ENCODE measurements at regions not wholly inside any gene's neighbourhood (a gene's known extent, or its start where the extent isn't known, plus 50 kb on each side); places are given as distances from the start of the nearest gene placed in this dataset.

DNA sequence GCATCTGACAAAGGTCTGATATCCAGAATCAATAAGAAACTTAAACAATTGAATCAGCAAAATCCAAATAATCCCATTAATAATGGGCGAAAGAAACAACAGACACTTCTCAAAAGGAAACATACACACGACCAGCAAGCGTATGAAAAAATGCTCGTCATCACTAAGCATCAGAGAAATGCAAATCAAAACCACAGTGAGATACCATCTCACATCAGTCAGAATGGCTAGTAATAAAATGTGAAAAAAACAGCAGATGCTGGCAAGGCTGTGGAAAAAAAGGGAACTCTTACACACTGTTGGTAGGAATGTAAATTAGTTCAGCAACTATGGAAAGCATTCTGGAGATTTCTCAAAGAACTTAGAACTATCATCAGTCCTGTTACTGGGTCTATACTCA, 496.7 kb downstream of the SH2D4B start:
- ChIA-PET POLR2A (no interaction called here), CTCF (no interaction called here)
- DNase-seq (no peak), ATAC-seq (ENCODE audit: low read depth) (no peak)
- Histone ChIP-seq H3K4me2 (replicated peaks; ENCODE audit: low read depth, low read length, poor library complexity, severe bottlenecking) (no peak overlapping the region), H3K4me1 (ENCODE audit: control insufficient read depth in 2 of 2, insufficient read depth in 2 of 2, low read length in 2 of 2) (no peaks in the 10 kb centered on the region), H3K9me3 (ENCODE audit: control extremely low read depth in 1 of 3, control insufficient read depth in 2 of 3, insufficient read depth in 1 of 3, low read length in 2 of 3) (peaks cover 0 to 3% (median 0%) of the 10 kb centered on the region in 3 donors), H3K79me2 (ENCODE audit: control insufficient read depth, insufficient read depth, low read length) (no peaks in the 10 kb centered on the region), H3K9ac (ENCODE audit: low read length) (no peak overlapping the region), H2AFZ (ENCODE audit: insufficient read depth, low read depth, low read length, poor library complexity, severe bottlenecking) (no peak overlapping the region), H3K27me3 (replicated peaks in 1 of 4; ENCODE audit: control extremely low read depth in 1 of 4, control insufficient read depth in 3 of 4, insufficient read depth in 4 of 4, low read length in 3 of 4) (no peaks in the 10 kb centered on the region), H3K36me3 (replicated peaks in 1 of 2; ENCODE audit: control extremely low read depth in 1 of 2, control insufficient read depth in 1 of 2, extremely low read depth in 1 of 2, insufficient read depth in 2 of 2, low read length in 1 of 2) (no peaks in the 10 kb centered on the region), H3K4me3 (ENCODE audit: control extremely low read depth in 1 of 5, extremely low read depth in 1 of 5, insufficient read depth in 1 of 5, low read depth in 2 of 5, low read length in 4 of 5) (no peak overlapping the region), H4K20me1 (ENCODE audit: control insufficient read depth, insufficient read depth, low read length, poor library complexity, severe bottlenecking) (no peaks in the 10 kb centered on the region), H3K27ac (ENCODE audit: low read length in 2 of 2) (no peak overlapping the region)
- H3K9me3 Mint-ChIP-seq (ENCODE audit: insufficient read depth): peaks cover 5% of the 10 kb centered on the region
- H3K4me3 Mint-ChIP-seq: no peak overlapping the region
- H3K27me3 Mint-ChIP-seq: no peaks in the 10 kb centered on the region
- TF ChIP-seq EZH2 (IDR thresholded peaks at IDR 0.05; ENCODE audit: borderline replicate concordance, insufficient read depth, low read depth, low read length, poor library complexity, severe bottlenecking) (no peak), CTCF (IDR thresholded peaks at IDR 0.05) (no peak)
- intact Hi-C loops (cut with micrococcal nuclease): no loop called here
- no CpG with 5 or more reads among the region's 4 CpGs for WGBS (ENCODE audit: insufficient coverage)
- no peaks in the 10 kb centered on the region for H3K4me1 Mint-ChIP-seq
- H3K27ac Mint-ChIP-seq: no peak overlapping the region

DNA sequence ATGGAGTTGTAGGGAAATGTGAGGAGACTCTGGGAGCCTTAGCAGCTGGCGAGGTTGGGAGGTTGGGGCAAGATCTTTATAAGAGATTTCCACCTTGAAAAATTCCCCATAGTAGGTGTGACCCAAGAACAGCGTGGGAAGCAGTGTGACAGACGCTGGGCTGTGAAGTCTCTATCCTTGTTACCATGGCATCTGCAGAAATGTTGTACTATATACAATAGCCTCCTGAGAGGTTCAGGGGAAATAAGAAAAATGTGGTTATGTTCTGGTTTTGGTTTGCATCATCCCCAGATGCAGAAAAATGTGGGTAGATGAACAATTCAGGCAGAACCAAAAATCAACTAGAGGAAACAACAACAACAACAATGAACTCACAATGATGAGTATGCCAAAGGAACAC, 498.6 kb downstream of the SH2D4B start:
- no peak for ATAC-seq (ENCODE audit: low read depth)
- ChIA-PET POLR2A (no interaction called here), CTCF (no interaction called here)
- Histone ChIP-seq H3K27ac (ENCODE audit: low read length in 2 of 2) (no peak overlapping the region), H3K4me2 (replicated peaks; ENCODE audit: low read depth, low read length, poor library complexity, severe bottlenecking) (no peak overlapping the region), H3K79me2 (ENCODE audit: control insufficient read depth, insufficient read depth, low read length) (no peaks in the 10 kb centered on the region), H3K4me3 (ENCODE audit: control extremely low read depth in 1 of 5, extremely low read depth in 1 of 5, insufficient read depth in 1 of 5, low read depth in 2 of 5, low read length in 4 of 5) (no peak overlapping the region), H3K9ac (ENCODE audit: low read length) (no peak overlapping the region), H3K9me3 (ENCODE audit: control extremely low read depth in 1 of 3, control insufficient read depth in 2 of 3, insufficient read depth in 1 of 3, low read length in 2 of 3) (no peaks in the 10 kb centered on the region), H2AFZ (ENCODE audit: insufficient read depth, low read depth, low read length, poor library complexity, severe bottlenecking) (no peak overlapping the region), H3K36me3 (replicated peaks in 1 of 2; ENCODE audit: control extremely low read depth in 1 of 2, control insufficient read depth in 1 of 2, extremely low read depth in 1 of 2, insufficient read depth in 2 of 2, low read length in 1 of 2) (no peaks in the 10 kb centered on the region), H3K27me3 (replicated peaks in 1 of 4; ENCODE audit: control extremely low read depth in 1 of 4, control insufficient read depth in 3 of 4, insufficient read depth in 4 of 4, low read length in 3 of 4) (no peaks in the 10 kb centered on the region), H4K20me1 (ENCODE audit: control insufficient read depth, insufficient read depth, low read length, poor library complexity, severe bottlenecking) (no peaks in the 10 kb centered on the region), H3K4me1 (ENCODE audit: control insufficient read depth in 2 of 2, insufficient read depth in 2 of 2, low read length in 2 of 2) (no peaks in the 10 kb centered on the region)
- H3K27ac Mint-ChIP-seq: no peak overlapping the region
- WGBS (ENCODE audit: insufficient coverage): no CpG with 5 or more reads among the region's 3 CpGs
- no peak for TF ChIP-seq CTCF (IDR thresholded peaks at IDR 0.05)
- TF ChIP-seq EZH2 (IDR thresholded peaks at IDR 0.05; ENCODE audit: borderline replicate concordance, insufficient read depth, low read depth, low read length, poor library complexity, severe bottlenecking): no peak
- H3K4me1 Mint-ChIP-seq: no peaks in the 10 kb centered on the region
- H3K9me3 Mint-ChIP-seq (ENCODE audit: insufficient read depth): peaks cover 5% of the 10 kb centered on the region
- H3K4me3 Mint-ChIP-seq: no peak overlapping the region
- no peaks in the 10 kb centered on the region for H3K27me3 Mint-ChIP-seq
- intact Hi-C loops (cut with micrococcal nuclease): no loop called here
- no peak for DNase-seq

Data from B cell (primary cell).